K562 (cell line): ENCODE measurements at regions not wholly inside any gene's neighbourhood (a gene's known extent, or its start where the extent isn't known, plus 50 kb on each side); places are given as distances from the start of the nearest gene placed in this dataset.

Experiments
- ATAC-seq: fragments of 200-7000 bp; cut with Tn5 transposase; 3 replicates; pipeline ENCODE4 v1.9.1; 2020; ENCODE audit warnings: moderate library complexity
- BruUV-seq: library from RNA; stranded (reverse); fragments of 400-500 nt; replicated peaks from 2 replicates; lab custom pipeline; 2021; lab: Mats Ljungman, UMichigan
- CTCF ChIA-PET: fragments of 300-600 bp; formaldehyde crosslinking; extraction: SDS; loops from one replicate; lab custom pipeline; 2021; ENCODE audit warnings: low intra/inter-chr PET ratio; lab: Yijun Ruan, JAX
- POLR2A ChIA-PET: fragments of 300-600, 350-650 bp; sonication (Branson Sonifier 250); formaldehyde crosslinking; extraction: SDS; loops from one replicate; lab custom pipeline; 2021; ENCODE audit warnings: antibody characterized with exemption, inconsistent platforms; lab: Yijun Ruan, JAX
- DNase-seq, 4 experiments: peaks; one replicate each; pipeline versions ENCODE4 v3.0.0 to v3.0.0-alpha.2; 2011 to 2018; ENCODE audit warnings: low spot score in 3 of 4, mixed read lengths in 3 of 4; ENCODE audit errors: extremely low read depth in 1 of 4
- FAIRE-seq: peaks from 2 replicates; lab custom pipeline; 2011; peaks lifted over from hg19 to GRCh38; lab: Jason Lieb, UNC
- H2AFZ ChIP-seq: 2 replicates; pipeline ENCODE4 v1.6.0; 2011; ENCODE audit warnings: low read depth, low read length, control low read depth, inconsistent platforms
- H3K27ac ChIP-seq: fragments of 200-600 bp; 3 replicates; pipeline ENCODE4 v1.8.0; 2011; ENCODE audit warnings: low read depth, mild to moderate bottlenecking, control low read depth, inconsistent platforms, low read length, moderate library complexity, mixed read lengths; ENCODE audit errors: extremely low read depth
- H3K27me3 ChIP-seq, 2 experiments: fragments of 300-600 bp in 1 of 2; 2 replicates in 1 of 2; 3 replicates in 1 of 2; pipeline versions ENCODE4 v1.6.0 to v1.8.0; 2011; ENCODE audit warnings: inconsistent platforms in 2 of 2, low read length in 2 of 2, mild to moderate bottlenecking in 1 of 2, mixed read lengths in 1 of 2, moderate library complexity in 1 of 2; ENCODE audit not compliant: control insufficient read depth in 2 of 2, insufficient read depth in 2 of 2
- H3K36me3 ChIP-seq: fragments of 300-600 bp; 3 replicates; pipeline ENCODE4 v1.8.0; 2011; ENCODE audit warnings: mild to moderate bottlenecking, low read length, inconsistent platforms; ENCODE audit not compliant: control insufficient read depth, insufficient read depth
- H3K4me1 ChIP-seq, 2 experiments: fragments of 200-600 bp in 1 of 2; replicated peaks in 1 of 2; 2 replicates in 1 of 2; 3 replicates in 1 of 2; pipeline versions ENCODE4 v1.5.1 to v1.8.0; 2011; ENCODE audit warnings: inconsistent platforms in 2 of 2, low read length in 2 of 2, mild to moderate bottlenecking in 1 of 2, mixed read lengths in 1 of 2, moderate library complexity in 1 of 2; ENCODE audit not compliant: control insufficient read depth in 2 of 2, insufficient read depth in 2 of 2
- H3K4me2 ChIP-seq: 2 replicates; pipeline ENCODE4 v1.6.1; 2011; ENCODE audit warnings: low read length, control low read depth, inconsistent platforms, mixed read lengths; ENCODE audit not compliant: insufficient read depth
- H3K4me3 ChIP-seq: fragments of 200-600 bp; sonication (generic), shearing (Covaris generic); 2 replicates; pipeline ENCODE4 v1.5.1; 2016; ENCODE audit warnings: control low read depth, inconsistent platforms
- H3K79me2 ChIP-seq: fragments of 200-600 bp; 3 replicates; pipeline ENCODE4 v1.8.0; 2011; ENCODE audit warnings: low read length, inconsistent platforms; ENCODE audit not compliant: control insufficient read depth, insufficient read depth
- H3K9ac ChIP-seq, 2 experiments: 2 replicates each; pipeline versions ENCODE4 v1.6.0 to v1.6.1; 2011; ENCODE audit warnings: low read depth in 2 of 2, low read length in 2 of 2, control low read depth in 1 of 2, inconsistent platforms in 1 of 2, mild to moderate bottlenecking in 1 of 2, mixed read lengths in 1 of 2; ENCODE audit not compliant: insufficient read depth in 1 of 2
- H3K9me1 ChIP-seq: one replicate; pipeline ENCODE4 v1.6.0; 2011; ENCODE audit warnings: inconsistent platforms, mild to moderate bottlenecking, low read length, moderate library complexity; ENCODE audit not compliant: control insufficient read depth, insufficient read depth
- H3K9me3 ChIP-seq: replicated peaks from 2 replicates; pipeline ENCODE4 v1.5.1; 2011; ENCODE audit warnings: low read depth, low read length, inconsistent platforms; ENCODE audit not compliant: control insufficient read depth, insufficient read depth
- H4K20me1 ChIP-seq: replicated peaks from 2 replicates; pipeline ENCODE4 v1.6.1; 2011; ENCODE audit warnings: low read length, inconsistent platforms, mixed read lengths; ENCODE audit not compliant: control insufficient read depth, insufficient read depth
- CBX3 ChIP-seq, 2 experiments: IDR thresholded peaks; 1 replicate in 1 of 2; 2 replicates in 1 of 2; pipeline ENCODE4 v1.6.1; 2012; ENCODE audit warnings: inconsistent platforms in 2 of 2, low read length in 2 of 2, borderline replicate concordance in 1 of 2, control low read depth in 1 of 2
- CSDE1 ChIP-seq, 2 experiments: fragments of 450-650 bp; IDR thresholded peaks; 2 replicates each; pipeline ENCODE4 v1.6.1; 2016; ENCODE audit warnings: mild to moderate bottlenecking in 1 of 2
- LARP7 ChIP-seq: fragments of 450-650 bp; IDR thresholded peaks from 2 replicates; pipeline ENCODE4 v1.6.1; 2016
- MEIS2 ChIP-seq: fragments of 450-650 bp; IDR thresholded peaks from 2 replicates; pipeline ENCODE4 v1.6.1; 2014; ENCODE audit warnings: mild to moderate bottlenecking; ENCODE audit not compliant: partially characterized antibody
- TAF15 ChIP-seq: fragments of 200-400 bp; formaldehyde crosslinking; IDR thresholded peaks from 2 replicates; pipeline ENCODE4 v1.6.1; 2017; ENCODE audit warnings: mild to moderate bottlenecking, low read depth, low read length, moderate library complexity
- U2AF2 ChIP-seq: fragments of 200-400 bp; formaldehyde crosslinking; optimal IDR thresholded peaks from 2 replicates; pipeline ENCODE3; 2017; ENCODE audit warnings: low read depth, mild to moderate bottlenecking, low read length
- ZBTB33 ChIP-seq: sonication (generic); formaldehyde crosslinking; IDR thresholded peaks from 2 replicates; pipeline ENCODE4 v1.8.1; 2023; ENCODE audit warnings: mild to moderate bottlenecking, missing genetic modification reagents
- in situ Hi-C: fragments of 300-500 bp; cut with MboI; formaldehyde crosslinking; loops from 4 replicates; pipeline ENCODE4 v1.15.0; 2018; ENCODE audit warnings: inconsistent platforms, mixed read lengths
- intact Hi-C: fragments of 100-400 bp; cut with micrococcal nuclease; formaldehyde crosslinking; loops from 2 replicates; pipeline ENCODE4 v1.14.2; 2022

- in situ Hi-C loops: no loop called here
- H3K9ac ChIP-seq: no peak overlapping the region
- CTCF ChIA-PET: no interaction called here
- no peaks in the 10 kb centered on the region for H3K36me3 ChIP-seq
- H2AFZ ChIP-seq: no peak overlapping the region
- TF ChIP-seq LARP7 (no peak), CBX3 (IDR thresholded peaks at IDR 0.05; ENCODE audit: borderline replicate concordance in 1 of 2, low read length in 2 of 2) (no peak), U2AF2 (no peak), TAF15 (no peak), MEIS2 (no peak), CSDE1 (IDR thresholded peaks at IDR 0.05) (no peak), ZBTB33 (no peak)
- TF ChIP-seq, all 486 proteins: peak for 0
- Histone ChIP-seq H4K20me1 (no peaks in the 10 kb centered on the region), H3K4me1 (no peaks in the 10 kb centered on the region), H3K79me2 (no peaks in the 10 kb centered on the region), H3K4me3 (no peak overlapping the region), H3K4me2 (no peak overlapping the region), H3K27ac (no peak overlapping the region), H3K9me3 (no peaks in the 10 kb centered on the region), H3K27me3 (no peaks in the 10 kb centered on the region), H3K9me1 (no peaks in the 10 kb centered on the region)
- DNase-seq: no peak
- POLR2A ChIA-PET: no interaction called here
- ATAC-seq: no peak
- BruUV-seq: no TSS peak
- intact Hi-C loops: no loop called here
- no peak for FAIRE-seq
Observed at GRCh38 chr13:80430561-80430960, 89.6 kb upstream of the SPRY2 start.
